H1 (cell line): ENCODE measurements at regions not wholly inside any gene's neighbourhood (a gene's known extent, or its start where the extent isn't known, plus 50 kb on each side); places are given as distances from the start of the nearest gene placed in this dataset.

Experiments used
- SP4 ChIP-seq: IDR thresholded peaks from 2 replicates; pipeline ENCODE4 v1.6.1; 2012; ENCODE audit warnings: low read length, inconsistent platforms

DNA sequence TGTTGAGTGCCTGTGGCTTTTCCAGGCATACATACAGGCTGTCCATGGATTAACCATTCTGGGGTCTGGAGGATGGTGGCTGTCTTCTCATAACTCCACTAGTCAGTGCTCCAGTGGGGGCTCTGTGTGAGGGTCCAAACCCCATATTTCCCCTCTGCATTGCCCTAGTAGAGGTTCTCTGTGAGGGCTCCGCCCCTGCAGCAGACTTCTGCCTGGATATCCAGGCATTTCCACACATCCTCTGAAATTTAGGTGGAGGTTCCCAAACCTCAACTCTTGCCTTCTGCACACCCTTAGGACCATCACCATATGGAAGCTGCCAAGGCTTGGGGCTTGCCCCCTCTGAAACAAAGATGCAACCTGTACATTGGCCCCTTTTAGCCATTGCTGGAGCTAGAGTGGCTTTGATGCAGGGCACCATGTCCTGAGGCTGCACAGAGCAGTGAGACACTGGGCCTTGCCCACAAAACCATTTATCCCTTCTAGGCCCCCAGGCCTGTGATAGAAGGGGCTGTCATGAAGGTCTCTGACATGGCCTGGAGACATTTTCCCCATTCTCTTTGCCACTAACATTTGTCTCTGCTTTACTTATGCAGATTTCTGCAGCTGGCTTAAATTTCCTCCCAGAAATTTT is 400.1 kb upstream of the MDFIC2 start (continued):
- TF ChIP-seq SP4, result no peak
